Mesothelial cell of epicardium (in vitro differentiated cells): ENCODE measurements at regions not wholly inside any gene's neighbourhood (a gene's known extent, or its start where the extent isn't known, plus 50 kb on each side); places are given as distances from the start of the nearest gene placed in this dataset.

Experiments
- DNase-seq, 2 experiments: peaks; one replicate each; pipeline ENCODE4 v3.0.0; 2021; ENCODE audit warnings: low spot score in 2 of 2; ENCODE audit not compliant: unreplicated experiment in 2 of 2
- H3K27ac Mint-ChIP-seq: 2 replicates; pipeline ENCODE4 v1.8.0; 2021; ENCODE audit warnings: mixed read lengths
- H3K27me3 Mint-ChIP-seq: 2 replicates; pipeline ENCODE4 v1.8.0; 2021; ENCODE audit warnings: low read depth, mixed read lengths
- H3K36me3 Mint-ChIP-seq: 2 replicates; pipeline ENCODE4 v1.8.0; 2021; ENCODE audit warnings: mixed read lengths
- H3K4me1 Mint-ChIP-seq: 2 replicates; pipeline ENCODE4 v1.8.0; 2021; ENCODE audit warnings: mixed read lengths
- H3K4me3 Mint-ChIP-seq: 2 replicates; pipeline ENCODE4 v1.8.0; 2021; ENCODE audit warnings: mild to moderate bottlenecking, moderate library complexity, mixed read lengths
- H3K9me3 Mint-ChIP-seq: 2 replicates; pipeline ENCODE4 v1.8.0; 2021; ENCODE audit warnings: mixed read lengths
- CTCF ChIP-seq: fragments of 200-600 bp; sonication (generic); IDR thresholded peaks from one replicate; pipeline ENCODE4 v1.5.0; 2021; ENCODE audit warnings: antibody characterized with exemption; ENCODE audit not compliant: unreplicated experiment

- H3K4me3 Mint-ChIP-seq, result no peak overlapping the region
- no peak for TF ChIP-seq CTCF
- no peaks in the 10 kb centered on the region for H3K27me3 Mint-ChIP-seq
- no peaks in the 10 kb centered on the region for H3K36me3 Mint-ChIP-seq
- no peaks in the 10 kb centered on the region for H3K9me3 Mint-ChIP-seq
- peak overlapping the region; percentile 87 for H3K27ac Mint-ChIP-seq
- H3K4me1 Mint-ChIP-seq, result peaks cover 62% of the 10 kb centered on the region
- no peak for DNase-seq
Observed at GRCh38 chr6:134740473-134741199, 209.3 kb downstream of the ALDH8A1 start.

- Mint-ChIP-seq H3K9me3 (no peaks in the 10 kb centered on the region), H3K27ac (peak overlapping the region; percentile 87), H3K4me1 (peaks cover 64% of the 10 kb centered on the region), H3K36me3 (no peaks in the 10 kb centered on the region), H3K27me3 (no peaks in the 10 kb centered on the region), H3K4me3 (no peak overlapping the region)
- no peak for DNase-seq
- TF ChIP-seq CTCF, result no peak
Observed at GRCh38 chr6:134740027-134740373, 209.9 kb downstream of the ALDH8A1 start.

- Mint-ChIP-seq H3K4me3 (no peak overlapping the region), H3K36me3 (no peaks in the 10 kb centered on the region), H3K4me1 (peaks cover 64% of the 10 kb centered on the region), H3K27me3 (no peaks in the 10 kb centered on the region), H3K9me3 (no peaks in the 10 kb centered on the region), H3K27ac (peak overlapping the region; percentile 87)
- TF ChIP-seq CTCF, result no peak
- DNase-seq, result no peak
Observed at GRCh38 chr6:134739299-134740026, 210.4 kb downstream of the ALDH8A1 start.

GRCh38 chr6:134738211-134738885 is 211.6 kb downstream of the ALDH8A1 start:
- Mint-ChIP-seq H3K27me3 (no peaks in the 10 kb centered on the region), H3K27ac (peak overlapping the region; percentile 41), H3K4me3 (no peak overlapping the region), H3K36me3 (no peaks in the 10 kb centered on the region), H3K4me1 (peaks cover 56% of the 10 kb centered on the region), H3K9me3 (no peaks in the 10 kb centered on the region)
- TF ChIP-seq CTCF, result no peak
- DNase-seq, result no peak

- H3K4me3 Mint-ChIP-seq, result no peak overlapping the region
- DNase-seq, result no peak
- H3K4me1 Mint-ChIP-seq, result peaks cover 39% of the 10 kb centered on the region
- no peaks in the 10 kb centered on the region for H3K36me3 Mint-ChIP-seq
- no peaks in the 10 kb centered on the region for H3K27me3 Mint-ChIP-seq
- no peak for TF ChIP-seq CTCF
- H3K27ac Mint-ChIP-seq, result no peak overlapping the region
- no peaks in the 10 kb centered on the region for H3K9me3 Mint-ChIP-seq
Observed at GRCh38 chr6:134735461-134735860, 214.4 kb downstream of the ALDH8A1 start.
